ENCODE measurements at regions not wholly inside any gene's neighbourhood (a gene's known extent, or its start where the extent isn't known, plus 50 kb on each side); places are given as distances from the start of the nearest gene placed in this dataset.

DNA sequence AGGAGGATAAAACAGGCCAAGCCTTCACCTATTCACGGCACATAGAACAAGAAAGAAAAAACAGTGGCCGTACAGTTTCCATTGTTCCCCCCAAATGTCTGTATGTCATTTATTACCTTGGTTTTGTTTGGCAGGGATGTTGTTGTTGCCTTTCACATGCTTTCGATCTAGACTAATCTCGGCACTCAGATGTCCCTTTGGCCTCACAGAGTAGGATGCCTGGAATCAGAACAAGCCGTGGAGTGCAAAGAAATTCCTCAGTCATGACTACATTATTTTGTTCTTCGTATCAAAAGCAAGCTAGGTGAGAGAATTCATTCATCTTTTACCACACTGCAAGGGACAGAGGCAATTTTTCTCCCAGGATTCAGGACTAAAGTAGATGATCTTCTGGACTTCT is 106.9 kb downstream of the SMIM20 start:
- DNase-seq = no peak

DNA sequence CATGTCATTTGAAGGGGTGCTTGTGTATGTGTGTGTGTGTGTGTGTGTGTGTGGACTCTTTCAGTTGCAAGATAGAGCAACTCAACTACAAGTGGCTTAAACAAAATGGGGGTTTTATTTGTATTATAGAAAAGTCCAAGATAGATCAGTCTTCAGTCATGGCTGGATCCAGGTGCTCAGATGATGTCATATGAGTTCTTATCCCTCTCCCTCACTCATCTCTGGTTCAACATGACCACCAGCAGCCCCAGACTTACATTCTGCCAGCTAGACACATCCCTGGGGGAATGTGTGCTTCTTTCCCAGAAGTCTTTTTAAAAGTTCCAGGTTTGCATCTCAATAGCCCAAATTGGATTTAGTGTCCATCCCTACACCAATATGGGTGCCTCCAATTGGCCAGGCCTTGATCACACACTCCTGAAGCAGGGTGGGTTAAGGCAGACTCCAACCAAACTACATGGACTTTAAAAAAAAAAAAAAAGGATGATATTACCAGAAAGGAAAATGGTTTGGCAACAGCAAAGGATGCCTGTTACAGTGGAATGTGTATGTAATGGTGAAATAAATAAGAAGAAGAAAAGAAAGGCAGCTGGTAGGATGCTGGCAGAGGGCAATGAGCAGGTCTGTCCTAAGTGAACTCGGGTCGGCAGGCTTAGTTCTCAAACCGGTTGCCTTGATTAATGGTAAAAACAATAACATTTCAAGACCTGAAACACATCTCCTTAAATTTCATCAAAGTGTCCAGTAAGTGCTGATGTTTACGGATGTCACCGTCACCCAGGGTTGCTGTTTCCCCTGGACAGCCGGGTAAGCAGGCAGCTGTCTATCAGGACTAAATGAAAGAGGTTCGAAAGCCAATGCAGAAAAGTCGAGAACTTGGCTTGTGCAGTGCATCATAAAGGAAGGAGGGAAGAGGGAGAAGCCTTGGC is 107.7 kb downstream of the SMIM20 start:
- no peak for DNase-seq

DNA sequence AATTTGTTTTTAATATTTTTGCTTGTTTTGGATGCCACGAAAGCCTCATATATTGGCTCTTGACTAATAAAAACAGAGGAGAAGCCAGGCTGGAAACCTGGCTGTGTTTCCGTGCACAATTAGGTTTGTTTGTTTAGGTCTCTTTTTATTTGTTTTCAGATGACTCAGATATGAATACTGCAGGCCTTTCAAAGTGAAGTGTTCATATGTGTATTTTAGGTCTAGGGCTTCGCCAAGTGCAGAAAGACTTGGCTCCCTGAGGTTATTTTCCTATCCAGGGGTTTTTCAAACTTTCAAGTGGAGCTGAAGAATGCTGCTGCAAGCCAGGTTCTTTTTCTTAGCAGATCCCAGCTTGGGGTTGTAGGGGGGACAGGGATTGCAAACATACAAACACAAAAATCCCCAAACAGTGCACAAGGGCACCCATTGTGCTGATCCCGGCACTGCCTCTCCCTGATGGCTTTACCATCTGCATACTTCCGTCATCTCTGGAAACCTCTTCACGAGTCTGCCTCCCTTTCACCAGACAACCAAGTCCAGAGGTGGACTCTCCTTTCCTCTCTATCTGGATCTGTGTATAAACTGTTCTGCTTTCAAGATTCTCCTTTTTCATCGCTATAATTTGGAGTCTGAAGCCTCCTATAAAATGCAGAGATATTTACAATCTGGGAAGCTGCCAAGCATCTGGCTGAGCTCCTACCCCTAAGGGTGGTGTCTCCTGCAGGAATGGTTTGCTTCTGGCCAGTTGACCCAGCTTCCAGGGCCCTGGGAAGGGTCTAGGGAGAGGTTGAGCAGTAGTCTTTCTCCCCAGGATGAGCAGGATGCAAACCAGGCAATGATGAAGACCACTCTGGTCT is 108.6 kb downstream of the SMIM20 start:
- no peak for DNase-seq

GRCh38 chr4:26023203-26023972 is 109.4 kb downstream of the SMIM20 start:
- no peak for DNase-seq

GRCh38 chr4:26024079-26024478 is 110.1 kb downstream of the SMIM20 start:
- DNase-seq = no peak

GRCh38 chr4:26028133-26028792 is 114.2 kb downstream of the SMIM20 start:
- no peak for DNase-seq

- peak; percentile 60 to 63 for DNase-seq
Observed at GRCh38 chr4:26028793-26029567, 115.0 kb downstream of the SMIM20 start.

- DNase-seq = no peak
Observed at GRCh38 chr4:26029568-26030131, 115.6 kb downstream of the SMIM20 start.

GRCh38 chr4:26030260-26030667 is 116.2 kb downstream of the SMIM20 start:
- no peak for DNase-seq

GRCh38 chr4:26030780-26031179 is 116.8 kb downstream of the SMIM20 start:
- DNase-seq = no peak

DNA sequence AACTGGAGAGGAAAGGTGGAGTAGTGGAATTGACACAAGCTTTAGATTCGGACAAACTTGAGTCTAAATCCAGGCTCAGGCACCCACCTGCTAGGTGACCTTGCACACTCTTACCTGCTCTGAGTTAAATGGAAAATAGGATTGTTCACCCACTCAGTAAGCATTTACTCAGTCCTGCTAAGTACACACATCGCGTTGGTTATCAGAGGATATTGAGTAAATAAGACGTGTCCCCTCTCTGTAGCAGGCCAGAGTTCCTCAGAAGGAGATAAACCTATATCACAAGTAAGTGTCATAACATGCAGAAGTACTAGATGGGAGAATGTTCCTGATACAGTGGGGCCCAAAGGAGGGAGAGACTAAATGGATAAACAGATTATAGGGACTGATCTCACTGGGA is 117.7 kb downstream of the SMIM20 start:
- DNase-seq = no peak

- DNase-seq = no peak
Observed at GRCh38 chr4:26032142-26032541, 118.1 kb downstream of the SMIM20 start.

DNA sequence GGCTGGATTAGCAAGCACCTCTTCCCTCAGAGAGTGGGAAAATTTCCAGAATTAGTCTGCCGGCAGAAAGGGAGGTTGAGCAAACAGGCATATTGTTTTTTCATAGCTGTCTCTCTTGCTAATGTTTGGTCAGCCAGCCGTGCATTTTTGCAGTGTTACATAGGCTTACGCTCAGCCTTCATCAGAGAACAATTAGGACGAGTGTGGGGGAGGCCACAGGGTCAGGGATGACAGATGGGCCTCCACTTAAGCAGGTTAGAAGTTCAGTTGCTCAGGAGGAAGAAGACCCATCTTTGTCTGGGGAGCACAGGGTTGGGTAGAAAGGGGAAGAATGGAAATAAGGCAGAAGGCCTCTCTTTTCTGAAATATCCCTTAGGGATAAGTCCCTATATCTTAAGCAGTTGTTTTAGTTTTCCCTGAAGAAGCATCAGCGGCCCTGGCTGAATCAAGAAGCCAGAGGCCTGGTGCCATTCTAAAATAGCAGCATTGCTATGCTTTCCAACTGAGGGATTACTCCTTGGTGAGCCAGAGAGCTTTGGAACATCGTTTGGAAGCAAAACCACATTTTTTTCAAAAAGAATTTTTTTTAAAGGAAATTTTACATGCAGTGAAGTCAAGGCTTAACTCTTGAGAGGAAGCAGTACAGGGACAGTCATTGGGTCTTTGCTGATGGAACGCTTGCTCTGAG is 118.8 kb downstream of the SMIM20 start:
- no peak for DNase-seq

GRCh38 chr4:26033389-26033788 is 119.4 kb downstream of the SMIM20 start:
- DNase-seq = no peak

DNA sequence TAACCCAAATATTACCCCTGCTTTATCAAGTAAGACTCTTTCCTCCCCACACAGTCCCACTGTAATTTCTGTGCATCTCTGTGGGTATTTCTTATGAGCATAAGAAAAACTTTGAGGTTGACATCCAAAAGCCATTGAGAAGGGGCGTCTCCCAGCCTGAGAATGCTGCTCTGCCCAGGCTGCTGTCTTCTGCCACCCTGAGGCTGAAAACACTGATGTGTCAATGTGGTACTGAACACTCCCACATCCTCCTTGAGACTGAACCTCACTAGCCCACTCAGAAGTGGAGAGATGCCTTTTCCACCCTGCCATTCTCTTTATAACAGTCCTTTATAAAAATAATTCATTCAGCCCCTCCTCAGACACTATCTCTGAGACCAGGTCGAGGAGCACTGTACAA is 120.8 kb downstream of the SMIM20 start:
- no peak for DNase-seq

GRCh38 chr4:26035921-26036320 is 121.9 kb downstream of the SMIM20 start:
- DNase-seq = no peak

DNA sequence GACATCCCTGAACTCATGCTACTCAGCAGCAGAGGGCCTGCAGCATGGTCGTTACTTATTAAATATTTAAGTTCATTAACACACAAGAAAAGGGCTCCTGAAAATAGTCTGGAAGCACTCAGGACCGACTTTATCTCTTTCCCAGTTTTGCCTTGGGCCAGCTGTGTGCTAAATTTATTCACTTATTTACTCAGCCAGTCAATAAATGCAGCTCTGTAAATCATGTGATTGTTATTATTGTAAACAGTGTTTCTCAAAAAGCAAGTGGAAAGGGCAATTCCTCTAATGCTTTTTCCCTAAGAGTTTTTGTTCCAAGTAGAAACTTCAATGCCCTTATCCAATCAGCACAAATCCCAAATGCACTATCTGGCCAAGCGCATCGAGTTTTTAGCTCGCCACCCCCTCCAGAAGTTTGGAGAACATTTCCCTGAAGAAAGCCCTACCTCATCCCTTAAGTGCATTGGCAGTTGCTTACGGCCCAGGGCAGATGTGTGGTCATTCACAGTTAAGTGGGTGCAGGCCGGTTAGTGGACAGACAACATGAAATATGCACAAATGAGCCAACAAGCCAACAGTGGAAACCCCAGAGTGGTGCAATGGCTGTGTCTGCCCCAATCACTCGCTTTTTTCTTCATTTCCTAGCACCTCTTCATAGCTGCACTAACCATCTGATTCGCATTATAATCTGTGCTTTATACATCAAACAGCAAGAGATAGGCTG is 125.8 kb downstream of the SMIM20 start:
- no peak for DNase-seq

- no peak for DNase-seq
Observed at GRCh38 chr4:26044524-26044923, 130.5 kb downstream of the SMIM20 start.

DNA sequence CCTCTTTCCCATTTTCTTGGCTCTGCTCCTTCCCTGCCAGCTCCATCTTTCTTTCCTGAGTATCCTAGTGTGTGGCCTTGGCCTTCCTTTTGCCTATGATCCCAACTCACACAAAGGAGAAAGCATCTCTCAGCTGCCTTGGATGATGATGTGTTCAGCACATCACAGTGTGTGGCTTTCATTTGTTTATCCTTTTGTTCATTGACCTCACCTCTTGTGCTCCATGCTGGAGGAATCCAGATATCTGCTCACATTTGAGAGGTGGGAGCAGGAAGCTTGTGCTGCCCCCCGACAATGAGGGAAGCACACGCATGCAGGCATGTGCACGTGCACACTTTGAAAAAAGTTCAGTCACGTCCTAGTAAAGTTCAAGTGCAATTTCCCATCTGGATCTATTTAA is 131.0 kb downstream of the SMIM20 start:
- no peak for DNase-seq

DNA sequence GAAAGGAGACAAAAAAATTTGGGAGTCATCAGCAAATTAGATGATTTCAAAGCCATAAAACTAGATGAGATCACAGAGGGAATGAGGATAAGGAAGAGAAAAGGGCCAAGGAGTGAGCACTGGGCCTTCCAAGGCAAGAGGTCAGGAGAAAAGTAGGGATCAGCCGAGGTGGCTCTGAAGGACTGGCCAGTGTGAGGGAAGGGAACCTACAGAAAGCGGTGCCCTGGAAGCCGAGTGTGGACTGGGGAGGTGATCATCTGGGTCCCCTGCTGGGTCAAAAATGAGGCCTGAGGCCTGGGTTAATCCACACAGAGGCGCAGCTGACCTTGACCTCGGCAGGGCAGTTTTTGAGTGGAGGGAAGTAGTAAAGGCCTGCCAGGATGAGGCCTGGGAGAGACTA is 133.8 kb downstream of the SMIM20 start:
- no peak for DNase-seq
